Epidermal melanocyte (primary cell): ENCODE measurements at regions not wholly inside any gene's neighbourhood (a gene's known extent, or its start where the extent isn't known, plus 50 kb on each side); places are given as distances from the start of the nearest gene placed in this dataset.

ENCODE experiments used
- DNase-seq: peaks from one replicate; pipeline ENCODE4 v3.0.0; 2011; ENCODE audit warnings: low spot score; ENCODE audit not compliant: insufficient read length

DNA sequence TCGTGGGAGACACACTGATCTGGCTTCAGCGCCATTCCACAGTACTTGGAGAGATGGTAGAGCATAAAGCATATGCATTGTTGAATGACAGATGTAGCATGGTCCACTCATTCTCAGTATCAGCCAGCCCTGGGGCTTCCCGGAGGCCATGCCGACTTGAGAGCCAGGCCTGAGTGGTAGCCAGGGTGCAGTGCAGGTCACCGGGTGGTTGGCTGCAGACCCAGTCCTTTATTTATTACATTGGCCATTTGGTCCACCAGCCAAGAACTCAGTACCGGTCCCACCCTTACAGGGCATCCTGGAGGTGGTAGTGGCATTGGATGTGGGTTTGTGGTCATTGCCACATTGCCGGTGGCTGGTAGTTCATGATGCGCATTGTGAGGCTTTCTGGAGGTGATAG is 121.6 kb upstream of the RTL1 start:
- DNase-seq = no peak

DNA sequence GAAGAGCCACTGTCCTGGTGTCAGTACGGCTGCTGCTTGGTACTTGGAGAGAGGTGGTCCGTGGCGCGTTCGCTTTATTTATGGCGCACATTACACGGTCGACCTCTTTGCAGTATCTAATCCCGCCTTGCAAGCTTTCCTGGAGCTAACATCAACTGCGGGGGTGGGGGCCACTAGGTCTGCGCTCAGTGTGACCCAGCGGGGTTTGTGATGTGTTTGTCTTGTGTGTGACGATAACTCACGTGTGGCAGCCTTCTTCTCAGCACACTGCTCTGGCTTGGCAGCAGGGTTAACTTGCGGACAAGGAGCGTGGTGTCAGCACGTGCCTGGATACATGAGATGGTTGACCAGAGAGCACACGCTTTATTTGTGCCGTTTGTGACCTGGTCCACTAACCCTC is 122.2 kb upstream of the RTL1 start:
- DNase-seq = no peak

DNA sequence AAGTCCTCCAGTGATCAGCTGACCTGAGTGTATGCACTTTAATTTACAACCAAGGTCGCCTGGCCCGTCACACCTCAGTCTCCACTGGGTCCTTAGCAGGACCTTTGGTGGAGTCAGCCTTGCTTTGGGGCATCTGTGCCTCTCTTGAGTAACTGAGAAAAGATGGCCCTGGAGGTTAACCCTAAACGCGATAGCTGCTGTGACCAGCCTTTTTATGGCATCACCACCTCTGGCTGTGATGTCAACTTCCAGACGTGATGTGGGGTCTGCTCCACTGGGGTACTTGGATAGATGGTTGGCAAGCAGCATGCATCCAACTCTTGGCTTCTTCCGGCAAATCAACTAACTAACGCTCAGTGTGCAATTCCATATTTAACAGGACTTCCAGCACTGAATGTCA is 122.8 kb upstream of the RTL1 start:
- no peak for DNase-seq

DNA sequence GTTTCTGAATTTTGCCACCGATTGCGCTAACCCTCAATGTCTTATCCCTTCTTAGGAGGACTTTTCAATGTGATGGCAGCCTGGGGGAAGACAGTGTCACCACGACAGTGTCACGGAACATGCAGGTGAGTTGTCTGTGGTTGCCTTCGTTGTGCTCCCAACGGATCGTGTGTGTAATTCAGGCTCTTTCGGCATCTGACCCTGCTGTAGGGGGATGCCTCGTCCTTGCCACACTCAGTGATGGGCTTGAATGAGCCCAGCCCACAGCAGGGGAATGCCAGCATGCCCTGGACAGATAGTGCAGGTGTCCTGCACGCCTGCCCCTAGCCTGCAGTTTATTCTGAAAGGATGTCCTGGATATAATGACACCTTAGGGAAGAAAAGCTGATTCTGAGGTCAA is 123.8 kb upstream of the RTL1 start:
- no peak for DNase-seq

DNA sequence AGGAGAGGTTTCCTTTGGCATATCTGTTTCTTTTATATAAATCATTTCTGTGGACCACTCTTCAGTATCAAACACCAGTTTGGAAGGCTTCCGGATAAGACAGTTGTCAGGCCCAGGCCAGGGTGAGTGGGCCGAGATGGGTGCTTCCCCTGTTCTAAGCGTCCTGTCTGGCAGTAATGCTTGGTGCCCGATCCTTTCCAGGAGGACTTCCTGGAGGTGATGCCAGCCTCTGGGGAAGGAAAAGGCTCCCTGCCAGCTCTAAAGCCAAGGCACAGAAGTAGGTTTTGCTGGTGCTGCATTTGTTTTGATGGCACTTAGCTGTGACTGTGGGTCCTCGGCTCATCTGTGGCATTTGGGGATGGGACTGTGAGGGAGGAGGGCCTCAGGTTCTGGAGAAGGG is 124.4 kb upstream of the RTL1 start:
- no peak for DNase-seq

DNA sequence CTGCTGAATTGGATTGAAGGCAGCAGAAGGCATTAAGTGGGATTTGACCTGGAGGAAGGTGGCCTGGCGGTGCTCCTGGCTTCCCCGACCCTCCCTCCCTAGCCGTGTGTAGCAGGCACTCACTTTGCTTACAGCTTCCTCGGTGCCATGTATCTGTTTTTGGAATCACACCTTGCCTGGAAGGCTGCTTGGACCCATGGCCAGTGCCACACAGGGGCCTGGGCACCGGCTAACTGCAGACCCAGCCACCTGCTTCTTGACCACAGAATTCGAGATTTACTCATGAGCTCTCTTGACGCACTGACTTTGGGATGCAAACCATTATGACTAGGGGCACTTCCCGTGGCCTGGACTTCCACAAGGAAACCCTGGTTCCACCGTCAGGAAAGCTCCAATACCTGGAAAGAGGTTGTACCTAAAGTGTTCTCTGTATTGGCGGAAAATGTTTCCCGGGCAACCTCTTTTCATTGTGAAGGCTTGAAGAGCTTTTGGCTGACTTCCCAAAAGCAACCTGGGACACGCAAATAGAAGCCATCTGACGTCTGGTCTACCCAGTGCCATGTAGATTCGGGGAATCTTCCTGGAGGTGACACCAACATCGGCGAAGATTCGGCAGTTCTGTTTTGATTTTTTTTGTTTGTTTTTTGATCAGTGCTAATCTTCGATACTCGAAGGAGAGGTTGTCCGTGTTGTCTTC is 125.6 kb upstream of the RTL1 start:
- no peak for DNase-seq

DNA sequence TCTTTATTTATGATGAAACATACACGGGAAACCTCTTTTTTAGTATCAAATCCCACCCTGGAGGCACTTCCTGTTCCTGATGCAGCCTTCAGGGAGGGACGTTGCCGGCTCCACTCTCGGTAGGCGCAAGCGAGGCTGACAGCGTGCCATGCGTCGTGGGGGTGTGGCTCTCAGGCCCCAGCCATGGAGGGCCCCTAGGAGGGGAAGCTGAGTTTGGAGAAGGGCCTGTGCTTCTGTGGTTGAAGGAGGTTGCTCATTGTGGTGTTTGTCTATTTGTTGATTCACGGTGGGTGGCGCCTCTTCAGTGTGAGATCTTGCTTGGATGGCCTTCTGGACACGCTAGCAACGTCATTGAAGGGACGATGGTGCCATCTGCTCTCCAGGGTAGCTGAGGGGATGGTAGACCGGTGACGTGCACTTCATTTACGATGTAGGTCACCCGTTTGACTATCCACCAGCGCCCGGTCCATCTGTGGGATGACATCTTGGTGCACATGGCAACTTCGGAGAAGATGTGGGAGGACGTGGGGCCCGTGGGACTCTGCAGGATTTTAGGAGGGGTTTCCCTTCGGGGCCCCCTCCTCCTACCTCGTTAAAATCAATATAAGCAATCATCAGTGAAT is 126.3 kb upstream of the RTL1 start:
- DNase-seq = no peak

DNA sequence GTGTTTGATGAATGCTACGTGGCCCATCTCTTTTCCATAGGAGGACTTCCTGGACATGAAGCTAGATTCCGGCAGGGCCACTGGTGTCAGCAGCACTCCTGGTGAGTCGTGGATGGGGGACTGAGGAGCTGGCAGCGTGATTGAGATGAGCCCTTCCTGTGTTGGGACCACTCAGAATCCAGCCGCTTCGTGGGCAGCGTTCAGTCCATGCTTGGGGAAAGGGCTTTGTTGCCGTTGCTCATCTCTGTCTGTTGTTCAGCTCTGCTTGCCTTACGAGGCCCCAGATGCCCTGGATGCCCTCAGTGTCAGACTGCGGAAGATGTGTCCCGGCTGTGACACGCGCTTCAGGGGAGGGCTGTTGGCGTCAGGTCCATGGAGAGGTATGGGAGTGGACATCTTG is 127.1 kb upstream of the RTL1 start:
- DNase-seq = no peak

DNA sequence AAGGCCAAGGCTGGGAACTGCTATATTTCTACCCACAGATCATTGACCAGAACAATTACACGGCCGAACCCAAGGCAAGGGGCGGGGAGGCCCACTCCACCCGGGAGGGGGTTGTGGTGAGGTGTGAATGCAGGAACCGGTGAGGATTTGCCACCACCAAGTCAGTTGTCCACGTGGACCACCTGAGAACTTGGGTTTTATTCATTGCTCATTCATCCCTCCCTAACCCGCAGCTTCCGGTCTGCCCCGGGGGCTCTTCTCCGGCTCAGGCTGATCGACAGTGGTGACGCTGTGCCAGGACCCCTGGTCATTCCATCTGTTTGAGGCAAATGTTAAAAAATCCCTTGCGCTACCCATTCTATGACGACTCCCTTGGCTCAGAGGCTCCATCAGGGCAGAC is 127.7 kb upstream of the RTL1 start:
- no peak for DNase-seq

DNA sequence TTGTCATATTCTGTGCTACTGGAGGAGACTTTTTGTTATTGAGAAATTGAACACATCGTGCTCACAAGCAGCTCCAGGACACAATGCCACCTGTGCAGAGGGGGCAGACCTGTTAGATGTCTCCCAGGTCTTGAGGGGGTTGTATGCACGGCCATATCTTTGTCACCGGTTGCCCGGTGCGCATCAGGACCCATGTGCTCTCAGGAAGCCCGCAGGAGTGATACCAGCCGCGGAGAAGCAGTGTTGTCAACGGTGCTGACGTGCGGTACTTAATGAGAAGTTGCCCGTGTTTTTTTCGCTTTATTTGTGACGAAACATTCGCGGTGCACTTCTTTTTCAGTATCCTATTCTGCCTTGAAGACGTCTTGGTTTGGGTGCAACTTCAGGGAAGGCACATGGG is 128.2 kb upstream of the RTL1 start:
- no peak for DNase-seq

DNA sequence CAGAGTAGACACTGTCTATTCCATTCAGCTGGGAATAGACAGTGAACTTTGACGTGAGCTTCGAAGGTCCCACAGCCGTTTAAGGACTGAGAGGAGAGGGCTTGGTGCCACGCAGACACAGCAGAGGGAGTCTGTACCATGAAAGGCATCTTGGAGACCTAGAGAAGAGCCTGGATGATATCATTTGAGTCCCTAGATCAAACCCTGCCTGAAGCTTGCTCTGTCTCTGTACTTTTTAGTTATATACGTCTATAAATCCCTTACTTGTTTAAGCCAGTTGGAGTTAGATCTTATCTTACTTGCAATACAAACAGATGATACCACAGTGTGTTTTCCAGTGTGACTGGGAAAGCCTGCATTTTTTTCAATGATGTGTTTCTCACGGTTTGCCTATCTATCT is 128.9 kb upstream of the RTL1 start:
- no peak for DNase-seq

DNA sequence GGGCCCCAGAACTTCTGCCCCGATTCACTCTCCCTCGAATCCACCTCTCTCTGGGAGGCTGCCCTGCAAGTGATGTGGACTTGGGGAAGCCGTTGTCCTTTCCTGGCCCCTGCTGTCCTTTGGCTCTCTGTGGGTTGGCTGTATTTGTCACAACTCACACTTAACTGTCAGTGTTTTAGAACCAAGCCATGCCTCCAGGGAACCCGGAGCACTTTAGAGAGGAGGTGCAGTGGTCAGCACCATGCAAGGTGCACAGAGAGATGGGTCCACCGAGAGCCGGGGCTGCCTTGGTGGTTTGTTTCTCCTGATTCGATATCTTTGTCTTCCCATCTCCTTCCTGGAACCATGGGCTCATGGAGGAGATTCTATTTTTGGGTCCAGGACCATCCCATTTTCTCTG is 129.5 kb upstream of the RTL1 start:
- no peak for DNase-seq

DNA sequence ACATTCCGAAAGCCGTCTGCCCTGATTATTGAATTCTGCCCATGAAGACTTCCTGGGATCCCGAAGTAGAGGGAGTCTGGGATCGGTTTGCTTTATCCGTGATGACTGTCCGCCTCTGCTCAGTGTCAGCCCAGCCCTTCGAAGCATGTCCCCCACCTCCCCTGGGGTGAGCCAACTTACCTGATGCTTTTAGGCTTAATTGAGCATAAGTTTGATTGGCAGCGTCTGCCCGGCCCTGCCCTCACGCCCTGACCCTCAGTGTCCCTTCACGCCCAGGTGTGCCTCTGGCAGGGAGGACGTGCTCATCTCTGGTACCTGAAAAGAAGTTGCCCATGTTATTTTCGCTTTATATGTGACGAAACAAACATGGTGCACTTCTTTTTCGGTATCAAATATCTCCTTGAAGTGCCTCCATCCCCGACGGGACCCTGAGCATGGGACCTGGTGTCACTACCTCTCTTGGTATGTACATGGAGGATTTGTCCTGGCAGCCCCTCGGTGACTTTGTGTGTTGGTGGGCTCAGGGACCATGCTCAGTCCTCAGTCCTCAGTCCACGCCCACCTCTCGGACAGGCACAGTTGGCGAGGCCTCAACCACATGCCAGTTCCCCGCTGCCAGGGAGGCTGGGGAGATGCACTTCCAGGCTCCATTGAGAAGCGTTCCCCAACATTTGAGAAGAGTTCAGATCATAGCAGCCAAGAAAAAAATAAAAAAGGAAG is 130.1 kb upstream of the RTL1 start:
- no peak for DNase-seq

DNA sequence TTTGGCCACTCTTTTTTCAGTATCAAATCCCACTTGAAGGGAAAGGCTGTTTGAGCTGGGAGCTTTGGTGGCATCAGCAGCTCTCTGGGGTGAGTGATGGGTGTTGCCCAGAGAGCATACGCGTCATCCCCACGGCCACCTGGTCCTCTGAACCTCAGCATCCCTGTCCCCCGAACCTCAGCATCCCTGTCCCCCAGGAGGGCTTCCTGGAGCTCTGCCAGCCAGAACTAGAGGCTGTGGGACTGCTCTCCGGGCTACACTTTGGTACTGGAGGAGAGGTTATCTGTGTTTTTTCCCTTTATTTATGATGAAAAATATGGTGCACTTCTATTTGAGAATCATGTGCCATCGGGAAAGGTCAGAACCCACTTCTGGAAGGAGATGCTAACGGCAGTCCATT is 131.5 kb upstream of the RTL1 start:
- no peak for DNase-seq

DNA sequence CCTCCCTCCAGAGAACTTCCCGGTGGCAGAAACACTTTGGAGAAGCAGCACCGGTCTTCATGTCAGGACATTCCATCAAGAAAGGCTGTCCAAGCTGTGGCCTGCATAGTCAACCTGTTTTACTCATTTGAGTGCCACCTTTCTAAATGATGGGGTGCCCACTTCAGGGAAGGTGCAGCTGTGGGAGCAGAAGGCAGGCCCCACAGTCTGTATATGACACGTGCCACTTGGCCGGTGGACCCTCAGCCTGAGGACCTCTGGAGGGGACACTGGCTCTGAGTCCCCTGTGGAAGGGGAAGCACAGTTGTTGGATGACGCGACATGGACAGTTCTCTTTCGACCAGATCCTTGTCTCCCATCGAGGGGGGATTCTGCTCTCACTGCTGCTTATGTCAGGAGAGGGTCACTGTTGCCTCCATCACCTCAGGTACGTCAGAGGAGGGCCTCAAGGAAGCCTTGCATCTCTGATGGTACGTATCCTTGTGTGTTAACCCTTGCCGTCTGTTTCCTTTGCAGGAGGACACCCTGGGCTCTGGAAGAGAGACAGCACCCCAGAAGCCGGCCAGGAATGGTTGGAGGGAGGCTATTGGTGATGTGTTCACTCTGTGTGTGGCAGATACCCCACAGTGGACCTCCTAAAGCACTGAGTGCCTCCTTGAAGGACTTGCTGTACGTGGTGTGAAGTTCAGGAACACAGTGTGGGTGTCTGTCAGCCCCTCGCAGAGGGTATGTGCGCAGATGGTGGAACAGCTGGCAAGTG is 132.1 kb upstream of the RTL1 start:
- DNase-seq = no peak

DNA sequence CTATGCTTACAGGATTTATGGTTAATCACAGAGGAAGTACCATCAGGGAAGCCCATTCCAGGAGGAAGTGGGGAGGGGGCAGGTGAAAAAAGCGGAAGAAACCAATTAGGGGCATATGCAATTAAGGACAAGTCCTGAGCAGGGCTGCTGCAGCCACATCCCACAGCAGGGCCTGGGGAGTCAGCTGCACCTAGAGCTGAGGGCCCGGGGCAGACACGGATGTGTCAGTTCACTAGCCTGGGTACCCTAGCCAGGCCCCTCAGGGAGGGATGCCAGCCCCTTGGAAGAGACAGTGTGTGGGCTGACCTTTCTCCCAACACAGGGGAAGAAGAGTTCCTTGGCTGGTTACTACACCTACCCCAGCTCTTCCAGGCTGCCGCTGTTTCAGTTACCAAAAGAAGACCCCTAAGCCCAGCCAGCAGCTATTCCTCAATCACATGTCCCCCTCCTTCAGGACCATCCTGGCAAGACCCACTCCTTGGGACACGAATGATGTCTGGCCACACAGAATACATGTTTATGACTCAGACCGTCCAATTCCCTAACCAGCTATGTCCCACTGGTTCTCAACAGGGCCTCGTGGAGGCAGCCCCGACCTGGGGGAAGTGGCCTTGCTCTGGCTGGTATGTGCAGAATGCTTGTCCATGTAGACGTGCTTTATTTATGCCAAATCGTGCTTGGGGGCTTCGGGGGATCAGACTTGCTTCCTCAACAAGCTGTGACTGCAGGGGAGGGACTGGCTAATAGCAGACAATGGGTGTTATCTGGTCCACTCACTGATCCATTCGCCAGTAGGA is 133.7 kb upstream of the RTL1 start:
- DNase-seq = no peak

DNA sequence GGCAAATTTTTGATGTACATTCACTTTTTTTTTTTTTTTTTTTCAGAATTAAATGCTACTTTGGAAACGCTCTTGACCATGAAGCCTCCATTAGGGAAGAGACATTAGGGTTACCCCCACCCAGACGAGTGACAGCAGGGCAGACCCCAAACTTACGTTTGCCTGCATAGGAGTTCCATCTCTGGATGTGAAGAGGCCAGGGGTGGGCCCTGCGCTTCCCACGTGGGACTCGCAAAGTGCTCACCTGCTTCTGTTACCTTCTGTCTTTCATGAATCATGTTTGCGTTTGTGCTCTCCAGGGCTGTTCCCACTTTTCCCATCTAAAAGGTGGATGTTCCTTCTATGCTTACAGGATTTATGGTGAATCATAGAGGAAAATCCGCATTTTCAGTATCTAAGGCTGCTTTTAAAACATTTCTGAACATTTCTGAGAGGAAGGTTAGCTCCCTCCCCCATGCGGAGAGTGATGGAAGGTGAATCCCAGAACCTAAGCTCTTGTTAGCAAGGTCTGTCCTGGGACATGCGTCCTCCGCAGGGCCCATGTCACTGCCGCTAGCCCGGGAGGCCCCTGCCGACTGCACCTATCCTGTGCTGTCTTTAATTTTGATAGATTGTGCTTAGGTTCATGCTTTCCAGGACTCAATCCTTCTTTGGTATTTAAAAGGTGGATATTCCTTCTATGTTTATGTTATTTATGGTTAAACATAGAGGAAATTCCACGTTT is 135.7 kb upstream of the RTL1 start:
- no peak for DNase-seq

DNA sequence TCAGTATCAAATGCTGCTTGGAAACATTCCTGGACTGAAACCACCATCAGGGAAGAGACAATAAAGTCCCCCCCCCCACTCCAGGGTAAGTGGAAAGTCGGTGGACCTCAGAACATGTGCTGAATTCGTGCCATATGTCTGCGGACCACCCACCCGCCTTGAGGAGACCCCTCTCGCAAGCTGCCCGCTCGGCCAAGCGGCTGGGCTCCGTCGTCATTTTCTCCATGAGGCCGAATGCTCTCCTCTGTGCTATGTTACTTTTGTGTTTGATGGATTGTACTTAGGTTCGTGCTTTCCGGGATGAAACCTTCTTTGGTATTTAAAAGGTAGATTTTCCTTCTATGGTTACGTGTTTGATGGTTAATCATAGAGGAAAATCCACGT is 136.2 kb upstream of the RTL1 start:
- DNase-seq = no peak

DNA sequence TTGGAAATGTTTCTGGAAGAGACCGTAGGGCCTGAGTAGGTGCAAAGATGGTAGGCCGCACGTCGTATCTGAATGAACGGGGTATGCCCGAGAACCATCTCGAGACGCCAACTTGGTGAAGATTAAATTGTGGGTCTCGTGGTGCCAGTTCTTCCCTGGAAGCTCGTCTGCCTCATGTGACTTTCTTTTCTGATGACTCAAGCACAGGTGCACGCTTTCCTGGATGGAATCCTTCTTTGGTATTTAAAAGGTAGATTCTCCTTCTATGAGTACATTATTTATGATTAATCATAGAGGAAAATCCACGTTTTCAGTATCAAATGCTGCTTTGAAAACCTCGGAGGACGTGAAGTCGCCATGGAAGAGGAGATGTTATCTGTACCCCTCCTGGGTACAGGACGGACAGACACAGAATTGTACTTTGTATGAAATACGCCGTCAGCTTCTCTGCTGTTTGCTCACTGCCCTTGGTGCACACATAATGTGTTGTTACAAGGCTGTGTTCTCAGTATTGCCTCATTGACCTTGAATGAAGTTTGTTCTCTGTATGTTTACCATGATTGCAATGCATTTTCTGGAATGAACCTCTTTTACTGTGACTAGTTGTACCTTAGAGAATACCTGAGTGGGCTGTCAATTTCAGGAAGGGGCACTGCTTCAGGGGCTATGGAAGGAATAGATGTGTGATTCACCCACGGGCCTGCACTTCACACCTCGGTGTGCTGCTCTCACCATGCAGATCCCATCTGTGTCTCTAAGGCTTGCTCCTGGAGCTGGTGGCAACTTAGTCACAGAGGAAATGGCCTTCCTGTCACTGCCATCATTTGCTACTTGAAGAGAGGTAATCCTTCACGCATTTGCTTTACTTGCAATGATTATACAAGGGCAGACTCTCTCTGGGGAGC is 137.3 kb upstream of the RTL1 start:
- no peak for DNase-seq

DNA sequence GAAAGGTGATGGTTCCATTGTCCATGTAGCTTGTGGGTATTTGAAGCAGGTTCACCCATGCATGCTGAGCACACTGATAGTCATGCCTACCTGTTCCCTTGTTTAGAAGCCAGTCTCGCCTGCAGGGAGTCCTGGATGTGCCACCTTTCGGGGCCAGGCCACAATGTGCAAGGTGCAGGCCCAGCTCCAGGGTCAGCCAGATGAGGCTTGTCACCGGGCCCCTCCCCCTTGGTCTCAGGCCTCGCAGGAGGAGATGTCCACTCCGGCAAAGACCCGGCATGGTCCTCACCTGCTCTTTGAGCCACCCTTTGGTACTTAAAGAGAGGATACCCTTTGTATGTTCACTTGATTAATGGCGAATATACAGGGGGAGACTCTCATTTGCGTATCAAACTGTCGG is 140.4 kb upstream of the RTL1 start:
- no peak for DNase-seq
